A673 (cell line): ENCODE measurements at regions not wholly inside any gene's neighbourhood (a gene's known extent, or its start where the extent isn't known, plus 50 kb on each side); places are given as distances from the start of the nearest gene placed in this dataset.

Experiments used
- BruUV-seq: library from RNA; stranded (reverse); fragments of 400-500 nt; replicated peaks from 2 replicates; lab custom pipeline; 2021; lab: Mats Ljungman, UMichigan
- CTCF ChIA-PET: fragments of 300-600 bp; sonication (Branson Sonifier 250); formaldehyde crosslinking; loops from one replicate; lab custom pipeline; 2022; ENCODE audit warnings: antibody characterized with exemption; lab: Charles Lee
- POLR2A ChIA-PET: fragments of 300-600 bp; sonication (Branson Sonifier 250); formaldehyde crosslinking; loops from one replicate; lab custom pipeline; 2022; ENCODE audit warnings: antibody characterized with exemption; ENCODE audit not compliant: low non-redundant PET; lab: Charles Lee
- DNase-seq: peaks from one replicate; pipeline ENCODE4 v3.0.0-alpha.2; 2015; ENCODE audit warnings: low spot score
- H3K27ac ChIP-seq: fragments of 200-600 bp; sonication (generic); 2 replicates; pipeline ENCODE4 v1.5.1; 2016; ENCODE audit warnings: mixed run types, low read depth, mild to moderate bottlenecking, mixed read lengths, antibody characterized with exemption, low read length; ENCODE audit not compliant: poor library complexity, severe bottlenecking
- H3K27me3 ChIP-seq: fragments of 200-600 bp; sonication (generic); replicated peaks from 2 replicates; pipeline ENCODE4 v1.6.1; 2017; ENCODE audit warnings: mixed run types, low read depth, mild to moderate bottlenecking, mixed read lengths, antibody characterized with exemption, low read length; ENCODE audit not compliant: insufficient read depth, poor library complexity
- H3K36me3 ChIP-seq: fragments of 200-600 bp; sonication (generic); 2 replicates; pipeline ENCODE4 v1.6.1; 2016; ENCODE audit warnings: mixed run types, mild to moderate bottlenecking, mixed read lengths, antibody characterized with exemption, low read length; ENCODE audit not compliant: insufficient read depth, poor library complexity, severe bottlenecking
- H3K4me1 ChIP-seq: fragments of 200-600 bp; sonication (generic); 2 replicates; pipeline ENCODE4 v1.6.1; 2017; ENCODE audit warnings: mixed run types, mild to moderate bottlenecking, mixed read lengths, antibody characterized with exemption, low read length; ENCODE audit not compliant: insufficient read depth, poor library complexity, severe bottlenecking
- H3K4me3 ChIP-seq: fragments of 200-600 bp; sonication (generic); 2 replicates; pipeline ENCODE4 v1.5.1; 2016; ENCODE audit warnings: low read depth, mixed run types, mild to moderate bottlenecking, mixed read lengths, low read length; ENCODE audit not compliant: poor library complexity, severe bottlenecking
- H3K9me3 ChIP-seq: fragments of 200-600 bp; sonication (generic); 2 replicates; pipeline ENCODE4 v1.6.1; 2016; ENCODE audit warnings: mixed run types, low read depth, mild to moderate bottlenecking, mixed read lengths, antibody characterized with exemption, low read length; ENCODE audit not compliant: poor library complexity, severe bottlenecking
- CTCF ChIP-seq: fragments of 300-800, 200-600 bp; sonication (generic); conservative IDR thresholded peaks from 2 replicates; pipeline ENCODE4 v1.5.1; 2017; ENCODE audit warnings: low read depth, mild to moderate bottlenecking, antibody characterized with exemption, low read length, moderate library complexity, mixed read lengths
- EZH2 ChIP-seq: fragments of 200-600 bp; sonication (generic); IDR thresholded peaks from 2 replicates; pipeline ENCODE4 v1.6.1; 2017; ENCODE audit warnings: borderline replicate concordance, low read depth, mild to moderate bottlenecking, mixed read lengths, antibody characterized with exemption, low read length; ENCODE audit not compliant: poor library complexity, severe bottlenecking
- intact Hi-C: fragments of 100-400 bp; cut with micrococcal nuclease; formaldehyde crosslinking; loops from one replicate; pipeline ENCODE4 v1.10.0; 2022; ENCODE audit not compliant: unreplicated experiment

GRCh38 chr9:715300-715699 is 126.2 kb upstream of the DMRT1 start:
- CTCF ChIA-PET: no interaction called here
- no peak overlapping the region for H3K4me3 ChIP-seq
- no peaks in the 10 kb centered on the region for H3K4me1 ChIP-seq
- H3K36me3 ChIP-seq: no peaks in the 10 kb centered on the region
- no peaks in the 10 kb centered on the region for H3K9me3 ChIP-seq
- BruUV-seq: no TSS peak
- intact Hi-C loops: no loop called here
- no peak for DNase-seq
- POLR2A ChIA-PET: no interaction called here
- TF ChIP-seq CTCF (no peak), EZH2 (no peak)
- no peak overlapping the region for H3K27ac ChIP-seq
- H3K27me3 ChIP-seq: no peaks in the 10 kb centered on the region

DNA sequence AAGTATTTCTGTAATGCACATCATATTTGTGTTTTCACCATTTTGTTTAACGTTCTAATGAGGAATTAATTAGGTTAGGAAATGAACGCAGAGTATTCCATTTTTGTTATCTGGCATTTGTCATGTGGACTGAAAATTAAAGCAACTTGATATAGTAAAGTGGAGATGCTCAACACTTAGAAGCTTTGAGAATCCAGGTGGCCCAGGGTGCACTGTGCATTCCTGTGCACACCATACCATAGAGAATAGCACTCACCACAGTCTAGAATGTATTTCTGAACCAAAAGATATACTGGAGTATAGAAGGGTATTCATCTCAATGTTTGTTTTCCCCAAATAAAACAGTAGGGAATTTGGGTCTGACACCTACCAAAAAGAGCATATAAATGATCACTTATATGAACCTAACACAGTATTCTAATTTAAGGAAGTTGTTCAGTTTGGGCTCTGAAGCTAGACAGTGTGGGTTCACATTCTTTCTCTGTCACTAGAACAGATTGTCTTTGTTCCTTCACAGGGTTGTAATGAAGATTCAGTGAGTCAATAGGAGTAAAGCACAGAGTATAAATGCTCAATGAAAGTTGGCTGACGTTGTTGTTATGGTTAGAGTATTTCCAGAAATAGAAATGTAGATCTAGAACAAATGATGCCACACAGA is 125.6 kb upstream of the DMRT1 start:
- ChIA-PET CTCF (no interaction called here), POLR2A (no interaction called here)
- no peaks in the 10 kb centered on the region for H3K4me1 ChIP-seq
- H3K27me3 ChIP-seq: no peaks in the 10 kb centered on the region
- no peaks in the 10 kb centered on the region for H3K9me3 ChIP-seq
- TF ChIP-seq CTCF (no peak), EZH2 (no peak)
- no peak overlapping the region for H3K27ac ChIP-seq
- intact Hi-C loops: no loop called here
- H3K36me3 ChIP-seq: no peaks in the 10 kb centered on the region
- no peak overlapping the region for H3K4me3 ChIP-seq
- BruUV-seq: no TSS peak
- DNase-seq: no peak

GRCh38 chr9:717722-718121 is 123.8 kb upstream of the DMRT1 start:
- CTCF ChIA-PET: no interaction called here
- TF ChIP-seq EZH2 (no peak), CTCF (no peak)
- DNase-seq: no peak
- no peak overlapping the region for H3K27ac ChIP-seq
- intact Hi-C loops: no loop called here
- no peaks in the 10 kb centered on the region for H3K36me3 ChIP-seq
- POLR2A ChIA-PET: no interaction called here
- no peaks in the 10 kb centered on the region for H3K4me1 ChIP-seq
- BruUV-seq: no TSS peak
- H3K27me3 ChIP-seq: no peaks in the 10 kb centered on the region
- no peak overlapping the region for H3K4me3 ChIP-seq
- H3K9me3 ChIP-seq: no peaks in the 10 kb centered on the region
